Astrocyte (in vitro differentiated cells and primary cell): ENCODE measurements at regions not wholly inside any gene's neighbourhood (a gene's known extent, or its start where the extent isn't known, plus 50 kb on each side); places are given as distances from the start of the nearest gene placed in this dataset.
"Not testable (repeated sequence)": the region's sequence is repeated elsewhere in the genome, so short reads cannot be mapped to it uniquely, and the experiment has no call there.

ENCODE experiments used
- DNase-seq: peaks from one replicate; pipeline ENCODE4 v3.0.0-alpha.2; 2010; ENCODE audit warnings: low read depth
- FAIRE-seq: peaks from 2 replicates; lab custom pipeline; 2011; peaks lifted over from hg19 to GRCh38; lab: Jason Lieb, UNC
- H2AFZ ChIP-seq: 2 replicates; pipeline ENCODE4 v1.6.0; 2012; ENCODE audit warnings: low read depth, low read length, inconsistent platforms
- H3K27ac ChIP-seq: 2 replicates; pipeline ENCODE4 v1.5.1; 2011; ENCODE audit warnings: low read depth, low read length, inconsistent platforms
- H3K27me3 ChIP-seq: 2 replicates; pipeline ENCODE4 v1.6.0; 2011; ENCODE audit warnings: low read length, inconsistent platforms; ENCODE audit not compliant: insufficient read depth
- H3K36me3 ChIP-seq: 2 replicates; pipeline ENCODE4 v1.5.1; 2011; ENCODE audit warnings: low read length, inconsistent platforms; ENCODE audit not compliant: insufficient read depth
- H3K4me1 ChIP-seq: 2 replicates; pipeline ENCODE4 v1.5.1; 2011; ENCODE audit warnings: low read length, inconsistent platforms; ENCODE audit not compliant: insufficient read depth
- H3K4me2 ChIP-seq: 2 replicates; pipeline ENCODE4 v1.6.0; 2012; ENCODE audit warnings: low read length, inconsistent platforms
- H3K4me3 ChIP-seq: 2 replicates; pipeline ENCODE4 v1.5.1; 2011; ENCODE audit warnings: low read depth, mild to moderate bottlenecking, low read length, inconsistent platforms; ENCODE audit not compliant: insufficient read depth
- H3K79me2 ChIP-seq: 2 replicates; pipeline ENCODE4 v1.6.0; 2012; ENCODE audit warnings: mild to moderate bottlenecking, low read length, inconsistent platforms; ENCODE audit not compliant: insufficient read depth
- H3K9ac ChIP-seq: 2 replicates; pipeline ENCODE4 v1.6.0; 2012; ENCODE audit warnings: mild to moderate bottlenecking, low read length, inconsistent platforms
- H3K9me3 ChIP-seq: 2 replicates; pipeline ENCODE4 v1.5.1; 2012; ENCODE audit warnings: low read depth, mild to moderate bottlenecking, low read length, inconsistent platforms; ENCODE audit not compliant: insufficient read depth
- H4K20me1 ChIP-seq: 2 replicates; pipeline ENCODE4 v1.6.0; 2012; ENCODE audit warnings: low read length, inconsistent platforms; ENCODE audit not compliant: insufficient read depth
- H3K27ac Mint-ChIP-seq: one replicate; pipeline ENCODE4 v1.8.0; 2021; ENCODE audit warnings: mild to moderate bottlenecking, mixed read lengths; ENCODE audit not compliant: unreplicated experiment
- H3K27me3 Mint-ChIP-seq: one replicate; pipeline ENCODE4 v1.8.0; 2021; ENCODE audit warnings: low read depth, mixed read lengths; ENCODE audit not compliant: unreplicated experiment
- H3K36me3 Mint-ChIP-seq: one replicate; pipeline ENCODE4 v1.8.0; 2021; ENCODE audit warnings: low read depth, mixed read lengths; ENCODE audit not compliant: unreplicated experiment
- H3K4me1 Mint-ChIP-seq: one replicate; pipeline ENCODE4 v1.8.0; 2021; ENCODE audit warnings: low read depth, mixed read lengths; ENCODE audit not compliant: unreplicated experiment
- H3K4me3 Mint-ChIP-seq: one replicate; pipeline ENCODE4 v1.8.0; 2021; ENCODE audit warnings: mild to moderate bottlenecking, moderate library complexity, mixed read lengths; ENCODE audit not compliant: unreplicated experiment
- H3K9me3 Mint-ChIP-seq: one replicate; pipeline ENCODE4 v1.8.0; 2021; ENCODE audit warnings: mild to moderate bottlenecking, mixed read lengths; ENCODE audit not compliant: unreplicated experiment
- EZH2 ChIP-seq: IDR thresholded peaks from 2 replicates; pipeline ENCODE4 v1.6.1; 2012; ENCODE audit warnings: mild to moderate bottlenecking, low read length, inconsistent platforms; ENCODE audit not compliant: insufficient read depth
- TF ChIP-seq, protein P1 (sequence below): IDR thresholded peaks from 2 replicates; pipeline ENCODE4 v1.5.1; 2011; ENCODE audit warnings: low read depth, mild to moderate bottlenecking, inconsistent platforms, low read length, moderate library complexity; ENCODE audit not compliant: insufficient read depth

DNA sequence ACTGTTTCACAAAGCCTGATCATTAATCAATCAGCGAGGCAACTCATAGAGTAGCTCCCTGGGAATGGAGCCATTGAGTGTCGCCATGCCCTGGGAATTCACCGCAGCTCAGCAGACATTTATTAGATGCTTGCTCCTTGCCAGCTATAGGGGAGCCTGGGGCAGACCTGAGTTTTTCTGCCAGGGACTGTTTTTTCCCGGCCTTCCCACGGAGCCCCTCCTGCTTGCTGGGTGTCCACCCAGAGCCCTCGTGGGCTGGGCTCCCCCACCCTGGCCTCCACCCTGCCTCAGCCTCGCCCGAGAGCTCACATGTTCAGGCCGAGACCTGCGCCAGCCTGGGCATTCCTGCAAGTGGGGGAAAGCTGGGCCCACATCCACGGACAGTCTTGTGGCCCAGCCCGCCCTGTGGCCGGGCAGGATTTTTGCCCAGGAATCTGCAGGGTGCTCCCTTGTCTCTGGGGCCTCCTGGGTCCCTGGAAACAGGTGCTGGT is 64.9 kb downstream of the SMIM38 start:
- H3K4me3 Mint-ChIP-seq = no peak overlapping the region
- FAIRE-seq = no peak

DNA sequence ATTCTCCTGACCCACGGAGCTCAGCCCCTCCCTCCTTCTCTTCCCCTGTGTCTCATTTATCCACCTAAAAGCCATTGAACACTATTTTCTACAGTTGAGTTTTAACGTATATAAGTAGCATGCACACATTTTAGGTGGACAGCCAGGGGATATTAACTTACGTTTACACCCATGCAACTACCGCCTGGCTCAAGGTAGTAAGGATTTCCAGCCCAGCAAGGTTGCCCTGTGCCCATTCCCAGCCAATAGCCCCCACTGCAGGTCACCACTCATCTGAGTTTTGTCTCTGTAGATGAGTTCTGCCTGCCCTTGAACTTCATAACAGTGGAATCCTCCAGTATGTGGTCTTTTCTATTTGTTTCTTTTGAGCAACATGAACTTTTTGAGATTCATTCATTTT is 65.4 kb downstream of the SMIM38 start:
- Histone ChIP-seq H4K20me1 (no peaks in the 10 kb centered on the region), H3K9me3 (no peaks in the 10 kb centered on the region), H3K27ac (no peak overlapping the region), H3K4me2 (no peak overlapping the region), H3K4me1 (peaks cover 2% of the 10 kb centered on the region), H3K79me2 (no peaks in the 10 kb centered on the region), H3K36me3 (no peaks in the 10 kb centered on the region), H3K9ac (no peak overlapping the region), H3K27me3 (peaks cover 12% of the 10 kb centered on the region), H3K4me3 (no peak overlapping the region), H2AFZ (no peak overlapping the region)
- no peak for TF ChIP-seq EZH2
- TF ChIP-seq, protein P1, sequence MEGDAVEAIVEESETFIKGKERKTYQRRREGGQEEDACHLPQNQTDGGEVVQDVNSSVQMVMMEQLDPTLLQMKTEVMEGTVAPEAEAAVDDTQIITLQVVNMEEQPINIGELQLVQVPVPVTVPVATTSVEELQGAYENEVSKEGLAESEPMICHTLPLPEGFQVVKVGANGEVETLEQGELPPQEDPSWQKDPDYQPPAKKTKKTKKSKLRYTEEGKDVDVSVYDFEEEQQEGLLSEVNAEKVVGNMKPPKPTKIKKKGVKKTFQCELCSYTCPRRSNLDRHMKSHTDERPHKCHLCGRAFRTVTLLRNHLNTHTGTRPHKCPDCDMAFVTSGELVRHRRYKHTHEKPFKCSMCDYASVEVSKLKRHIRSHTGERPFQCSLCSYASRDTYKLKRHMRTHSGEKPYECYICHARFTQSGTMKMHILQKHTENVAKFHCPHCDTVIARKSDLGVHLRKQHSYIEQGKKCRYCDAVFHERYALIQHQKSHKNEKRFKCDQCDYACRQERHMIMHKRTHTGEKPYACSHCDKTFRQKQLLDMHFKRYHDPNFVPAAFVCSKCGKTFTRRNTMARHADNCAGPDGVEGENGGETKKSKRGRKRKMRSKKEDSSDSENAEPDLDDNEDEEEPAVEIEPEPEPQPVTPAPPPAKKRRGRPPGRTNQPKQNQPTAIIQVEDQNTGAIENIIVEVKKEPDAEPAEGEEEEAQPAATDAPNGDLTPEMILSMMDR = no peak
- Mint-ChIP-seq H3K27ac (no peak overlapping the region), H3K9me3 (no peaks in the 10 kb centered on the region), H3K36me3 (no peaks in the 10 kb centered on the region), H3K4me1 (no peaks in the 10 kb centered on the region), H3K4me3 (no peak overlapping the region), H3K27me3 (peaks cover 34% of the 10 kb centered on the region)
- no peak for FAIRE-seq
- no peak for DNase-seq

More for the DNA sequence above, 64.9 kb downstream of the SMIM38 start:
- H3K79me2 ChIP-seq = no peaks in the 10 kb centered on the region
- no peaks in the 10 kb centered on the region for H3K9me3 ChIP-seq
- H2AFZ ChIP-seq = no peak overlapping the region
- H3K27ac Mint-ChIP-seq = no peak overlapping the region
- no peak overlapping the region for H3K27ac ChIP-seq
- H3K27me3 ChIP-seq = peaks cover 12% of the 10 kb centered on the region
- peaks cover 7% of the 10 kb centered on the region for H3K4me1 ChIP-seq
- peaks cover 3% of the 10 kb centered on the region for H3K4me1 Mint-ChIP-seq
- TF ChIP-seq, protein P1 = no peak
- no peak for TF ChIP-seq EZH2
- H4K20me1 ChIP-seq = no peaks in the 10 kb centered on the region
- no peak overlapping the region for H3K4me2 ChIP-seq
- no peaks in the 10 kb centered on the region for H3K36me3 Mint-ChIP-seq
- no peaks in the 10 kb centered on the region for H3K9me3 Mint-ChIP-seq
- H3K27me3 Mint-ChIP-seq = peaks cover 34% of the 10 kb centered on the region
- no peak overlapping the region for H3K9ac ChIP-seq
- H3K36me3 ChIP-seq = no peaks in the 10 kb centered on the region
- H3K4me3 ChIP-seq = no peak overlapping the region
- DNase-seq = peak; percentile 45

DNA sequence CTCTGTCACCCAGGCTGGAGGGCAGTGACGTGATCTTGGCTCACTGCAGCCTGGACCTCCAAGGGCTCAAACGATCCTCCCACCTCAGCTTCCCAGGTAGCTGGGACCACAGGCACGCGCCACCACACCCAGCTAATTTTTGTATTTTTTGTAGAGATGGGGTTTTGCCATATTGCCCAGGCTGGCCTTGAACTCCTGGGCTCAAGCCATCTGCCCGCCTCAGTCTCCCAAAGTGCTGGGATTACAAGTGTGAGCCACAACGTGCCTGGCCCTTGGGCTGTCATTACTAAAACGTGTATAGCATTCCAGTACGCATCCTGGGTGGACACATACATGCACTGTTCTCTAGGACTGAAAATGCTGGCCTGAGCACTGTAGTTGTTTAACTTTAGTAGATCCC is 65.9 kb downstream of the SMIM38 start:
- H4K20me1 ChIP-seq, H3K36me3 Mint-ChIP-seq, FAIRE-seq, H3K27ac Mint-ChIP-seq, H3K4me2 ChIP-seq, H3K4me1 Mint-ChIP-seq, H3K4me3 Mint-ChIP-seq, H3K9me3 Mint-ChIP-seq, H3K79me2 ChIP-seq, H3K9me3 ChIP-seq, H3K36me3 ChIP-seq, H3K4me3 ChIP-seq, H3K27ac ChIP-seq, H2AFZ ChIP-seq, H3K4me1 ChIP-seq, H3K9ac ChIP-seq, DNase-seq: not testable (repeated sequence)
- H3K27me3 ChIP-seq = peaks cover 12% of the 10 kb centered on the region
- peaks cover 33% of the 10 kb centered on the region for H3K27me3 Mint-ChIP-seq
